HUDEP-2 (cell line): ENCODE measurements at regions not wholly inside any gene's neighbourhood (a gene's known extent, or its start where the extent isn't known, plus 50 kb on each side); places are given as distances from the start of the nearest gene placed in this dataset.
A peak's percentile ranks its signal among the peaks of the same experiment; 100 is the strongest.

ENCODE experiments used
- DNase-seq, 76 experiments: peaks; one replicate each; lab custom pipeline; 2025; ENCODE audit not compliant: unreplicated experiment in 76 of 76; lab: John Stamatoyannopoulos, UW

- DNase-seq, result no peak
These were observed 284.6 kb downstream of the SEC14L1 start for GRCh38 chr17:77425348-77425747.

GRCh38 chr17:77425791-77426641, 285.2 kb downstream of the SEC14L1 start:
- no peak for DNase-seq

- no peak for DNase-seq
These were observed 286.1 kb downstream of the SEC14L1 start for GRCh38 chr17:77426676-77427386.

GRCh38 chr17:77427391-77427991, 286.7 kb downstream of the SEC14L1 start:
- DNase-seq, result no peak

- DNase-seq, result peak in 4 of 76 experiments; percentile 3 to 24 (median 8)
These were observed 287.4 kb downstream of the SEC14L1 start for GRCh38 chr17:77428020-77428748.

- no peak for DNase-seq
These were observed 288.1 kb downstream of the SEC14L1 start for GRCh38 chr17:77428749-77429368.

- DNase-seq, result no peak
These were observed 288.7 kb downstream of the SEC14L1 start for GRCh38 chr17:77429369-77429968.

- peak in 40 of 76 experiments; percentile 1 to 59 (median 29) for DNase-seq
These were observed 289.4 kb downstream of the SEC14L1 start for GRCh38 chr17:77429969-77430752.

GRCh38 chr17:77432034-77432661, 291.4 kb downstream of the SEC14L1 start:
- no peak for DNase-seq

GRCh38 chr17:77432742-77433141, 292.0 kb downstream of the SEC14L1 start:
- DNase-seq, result no peak

GRCh38 chr17:77433385-77434135, 292.8 kb downstream of the SEC14L1 start:
- DNase-seq, result no peak

- no peak for DNase-seq
These were observed 293.7 kb downstream of the SEC14L1 start for GRCh38 chr17:77434136-77435114.

- DNase-seq, result no peak
These were observed 294.7 kb downstream of the SEC14L1 start for GRCh38 chr17:77435272-77436057.

- no peak for DNase-seq
These were observed 295.3 kb downstream of the SEC14L1 start for GRCh38 chr17:77436058-77436442.

- DNase-seq, result no peak
These were observed 295.7 kb downstream of the SEC14L1 start for GRCh38 chr17:77436481-77436880.

GRCh38 chr17:77437017-77437416, 296.2 kb downstream of the SEC14L1 start:
- DNase-seq, result no peak
